ENCODE measurements at regions not wholly inside any gene's neighbourhood (a gene's known extent, or its start where the extent isn't known, plus 50 kb on each side); places are given as distances from the start of the nearest gene placed in this dataset.

- no peak overlapping the region for H3K27ac ChIP-seq (ENCODE audit: low read depth in 1 of 2, low read length in 2 of 2)
- peaks cover 0 to 2% (median 0%) of the 10 kb centered on the region in 4 donors for H3K4me1 ChIP-seq (ENCODE audit: control insufficient read depth in 4 of 4, insufficient read depth in 4 of 4, low read length in 3 of 4)
- H3K9me3 ChIP-seq (ENCODE audit: control insufficient read depth in 4 of 4, low read length in 3 of 4), result no peaks in the 10 kb centered on the region
- no peak overlapping the region for H3K4me3 ChIP-seq (ENCODE audit: low read depth in 1 of 3, low read length in 3 of 3)
- DNase-seq (ENCODE audit: low spot score), result no peak
- 75% methylated on average over 3 of the region's 3 CpGs for WGBS
- no peak for TF ChIP-seq YY1 (IDR thresholded peaks at IDR 0.05)
- no peak for TF ChIP-seq HNF4A (conservative IDR thresholded peaks at IDR 0.05)
- TF ChIP-seq TAF1 (conservative IDR thresholded peaks at IDR 0.05), result no peak
- TF ChIP-seq ZBTB33 (IDR thresholded peaks at IDR 0.05), result no peak
- no peak for TF ChIP-seq SP1 (IDR thresholded peaks at IDR 0.05)
- no peak for TF ChIP-seq GABPA (IDR thresholded peaks at IDR 0.05 in 1 of 2, conservative IDR thresholded peaks at IDR 0.05 in 1 of 2)
- TF ChIP-seq EGR1 (IDR thresholded peaks at IDR 0.05; ENCODE audit: low read depth in 2 of 2), result no peak
- TF ChIP-seq JUND (IDR thresholded peaks at IDR 0.05), result no peak
- no peaks in the 10 kb centered on the region for H3K27me3 ChIP-seq (ENCODE audit: control insufficient read depth in 4 of 4, insufficient read depth in 4 of 4, low read length in 3 of 4)
- H3K9ac ChIP-seq (ENCODE audit: low read depth in 1 of 2, low read length in 2 of 2), result no peak overlapping the region
- H3K36me3 ChIP-seq (ENCODE audit: control insufficient read depth in 4 of 4, insufficient read depth in 3 of 4, low read depth in 1 of 4, low read length in 3 of 4), result no peaks in the 10 kb centered on the region
These were observed 110.4 kb upstream of the SCAF8 start for GRCh38 chr6:154622618-154623336.

GRCh38 chr6:154623391-154623790, 109.8 kb upstream of the SCAF8 start:
- TF ChIP-seq SP1 (IDR thresholded peaks at IDR 0.05) (no peak), CTCF (IDR thresholded peaks at IDR 0.05; ENCODE audit: low read depth, low read length, missing input control) (no peak), FOXA1 (IDR thresholded peaks at IDR 0.05) (no peak), ATF3 (IDR thresholded peaks at IDR 0.05) (no peak)
- WGBS, result 90% methylated on average over 6 of the region's 6 CpGs
- H3K36me3 ChIP-seq (ENCODE audit: control insufficient read depth in 4 of 4, insufficient read depth in 3 of 4, low read depth in 1 of 4, low read length in 3 of 4), result no peaks in the 10 kb centered on the region
- H3K9ac ChIP-seq (ENCODE audit: low read depth in 1 of 2, low read length in 2 of 2), result no peak overlapping the region
- no peak overlapping the region for H3K27ac ChIP-seq (ENCODE audit: low read depth in 1 of 2, low read length in 2 of 2)
- peaks cover 0 to 2% (median 0%) of the 10 kb centered on the region in 4 donors for H3K4me1 ChIP-seq (ENCODE audit: control insufficient read depth in 4 of 4, insufficient read depth in 4 of 4, low read length in 3 of 4)
- H3K4me3 ChIP-seq (ENCODE audit: low read depth in 1 of 3, low read length in 3 of 3), result no peak overlapping the region
- DNase-seq (ENCODE audit: low spot score), result no peak
- no peaks in the 10 kb centered on the region for H3K9me3 ChIP-seq (ENCODE audit: control insufficient read depth in 4 of 4, low read length in 3 of 4)
- no peaks in the 10 kb centered on the region for H3K27me3 ChIP-seq (ENCODE audit: control insufficient read depth in 4 of 4, insufficient read depth in 4 of 4, low read length in 3 of 4)

- 79% methylated on average over 6 of the region's 6 CpGs for WGBS
- Histone ChIP-seq H3K9ac (ENCODE audit: low read depth in 1 of 2, low read length in 2 of 2) (no peak overlapping the region), H3K27ac (ENCODE audit: low read depth in 1 of 2, low read length in 2 of 2) (no peak overlapping the region), H3K4me1 (ENCODE audit: control insufficient read depth in 4 of 4, insufficient read depth in 4 of 4, low read length in 3 of 4) (peaks cover 0 to 2% (median 0%) of the 10 kb centered on the region in 4 donors), H3K9me3 (ENCODE audit: control insufficient read depth in 4 of 4, low read length in 3 of 4) (no peaks in the 10 kb centered on the region), H3K27me3 (ENCODE audit: control insufficient read depth in 4 of 4, insufficient read depth in 4 of 4, low read length in 3 of 4) (no peaks in the 10 kb centered on the region), H3K36me3 (ENCODE audit: control insufficient read depth in 4 of 4, insufficient read depth in 3 of 4, low read depth in 1 of 4, low read length in 3 of 4) (no peaks in the 10 kb centered on the region), H3K4me3 (ENCODE audit: low read depth in 1 of 3, low read length in 3 of 3) (no peak overlapping the region)
- DNase-seq (ENCODE audit: low spot score), result no peak
- TF ChIP-seq FOXA2 (IDR thresholded peaks at IDR 0.05) (no peak), EGR1 (IDR thresholded peaks at IDR 0.05; ENCODE audit: low read depth in 2 of 2) (no peak), CTCF (IDR thresholded peaks at IDR 0.05; ENCODE audit: low read depth, low read length, missing input control) (no peak), TAF1 (conservative IDR thresholded peaks at IDR 0.05) (no peak), REST (IDR thresholded peaks at IDR 0.05) (no peak), MAX (IDR thresholded peaks at IDR 0.05) (no peak), NR2F2 (IDR thresholded peaks at IDR 0.05) (no peak), RAD21 (IDR thresholded peaks at IDR 0.05) (no peak)
These were observed 109.1 kb upstream of the SCAF8 start for GRCh38 chr6:154624038-154624599.
